ENCODE measurements at regions not wholly inside any gene's neighbourhood (a gene's known extent, or its start where the extent isn't known, plus 50 kb on each side); places are given as distances from the start of the nearest gene placed in this dataset.

DNA sequence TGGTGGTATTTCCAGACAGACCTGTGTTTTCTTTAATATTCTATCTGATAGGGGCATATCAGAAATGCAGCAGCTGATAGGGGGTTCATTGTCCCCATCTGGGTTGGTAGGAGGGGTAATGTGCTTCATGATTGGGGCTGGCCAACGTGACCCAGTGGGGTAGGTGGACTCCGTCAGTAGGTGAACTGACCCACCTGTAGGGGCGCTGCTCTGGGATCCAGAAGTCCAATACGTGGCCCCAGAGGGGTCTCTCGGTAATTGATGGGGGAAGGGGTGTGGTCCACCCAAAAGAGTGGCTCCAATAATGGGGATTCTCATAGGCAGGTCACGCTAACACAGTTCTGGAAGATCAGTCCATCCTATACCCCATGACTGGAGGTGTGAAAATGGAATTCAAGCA lies 112.0 kb downstream of the PRLHR start:
- no peak overlapping the region for H3K4me3 ChIP-seq (ENCODE audit: low read length)
- Mint-ChIP-seq H3K9me3 (peaks cover 0 to 5% (median 0%) of the 10 kb centered on the region in 11 donors), H3K36me3 (no peaks in the 10 kb centered on the region), H3K27ac (no peak overlapping the region), H3K4me3 (no peak overlapping the region), H3K4me1 (no peaks in the 10 kb centered on the region), H3K27me3 (peaks cover 4 to 27% (median 18%) of the 10 kb centered on the region in 5 donors)
- intact Hi-C loops (cut with micrococcal nuclease), result no loop called here
- ChIA-PET CTCF (no interaction called here), POLR2A (no interaction called here)
- no peak overlapping the region for H3K27ac ChIP-seq (ENCODE audit: low read depth, low read length)
- ATAC-seq (no peak), DNase-seq (no peak)
- no peaks in the 10 kb centered on the region for H3K27me3 ChIP-seq (ENCODE audit: control insufficient read depth in 2 of 2, insufficient read depth in 2 of 2, low read length in 2 of 2)
- H3K9me3 ChIP-seq (ENCODE audit: control insufficient read depth in 2 of 3, low read length in 3 of 3), result no peaks in the 10 kb centered on the region
- no peaks in the 10 kb centered on the region for H3K4me1 ChIP-seq (ENCODE audit: control insufficient read depth in 2 of 2, insufficient read depth in 2 of 2, low read length in 2 of 2)
- H3K36me3 ChIP-seq (ENCODE audit: control insufficient read depth in 2 of 3, insufficient read depth in 3 of 3, low read length in 3 of 3), result no peaks in the 10 kb centered on the region

GRCh38 chr10:118482393-118483331 lies 112.8 kb downstream of the PRLHR start:
- ChIA-PET CTCF (no interaction called here), POLR2A (no interaction called here)
- Histone ChIP-seq H3K27me3 (ENCODE audit: control insufficient read depth in 2 of 2, insufficient read depth in 2 of 2, low read length in 2 of 2) (no peaks in the 10 kb centered on the region), H3K4me3 (ENCODE audit: low read length) (no peak overlapping the region), H3K4me1 (ENCODE audit: control insufficient read depth in 2 of 2, insufficient read depth in 2 of 2, low read length in 2 of 2) (no peaks in the 10 kb centered on the region), H3K27ac (ENCODE audit: low read depth, low read length) (no peak overlapping the region), H3K36me3 (ENCODE audit: control insufficient read depth in 2 of 3, insufficient read depth in 3 of 3, low read length in 3 of 3) (no peaks in the 10 kb centered on the region), H3K9me3 (ENCODE audit: control insufficient read depth in 2 of 3, low read length in 3 of 3) (no peaks in the 10 kb centered on the region)
- peaks cover 4 to 27% (median 18%) of the 10 kb centered on the region in 5 donors for H3K27me3 Mint-ChIP-seq
- H3K4me1 Mint-ChIP-seq, result no peaks in the 10 kb centered on the region
- peaks cover 0 to 5% (median 0%) of the 10 kb centered on the region in 11 donors for H3K9me3 Mint-ChIP-seq
- ATAC-seq (no peak), DNase-seq (no peak)
- H3K27ac Mint-ChIP-seq, result no peak overlapping the region
- no peak overlapping the region for H3K4me3 Mint-ChIP-seq
- intact Hi-C loops (cut with micrococcal nuclease), result no loop called here
- no peaks in the 10 kb centered on the region for H3K36me3 Mint-ChIP-seq

GRCh38 chr10:118481871-118482270 lies 113.6 kb downstream of the PRLHR start:
- Mint-ChIP-seq H3K4me1 (no peaks in the 10 kb centered on the region), H3K9me3 (peaks cover 0 to 5% (median 0%) of the 10 kb centered on the region in 11 donors), H3K4me3 (no peak overlapping the region), H3K36me3 (no peaks in the 10 kb centered on the region), H3K27me3 (peaks cover 7 to 29% (median 18%) of the 10 kb centered on the region in 5 donors), H3K27ac (no peak overlapping the region)
- no peak for DNase-seq
- Histone ChIP-seq H3K4me1 (ENCODE audit: control insufficient read depth in 2 of 2, insufficient read depth in 2 of 2, low read length in 2 of 2) (no peaks in the 10 kb centered on the region), H3K27me3 (ENCODE audit: control insufficient read depth in 2 of 2, insufficient read depth in 2 of 2, low read length in 2 of 2) (no peaks in the 10 kb centered on the region), H3K9me3 (ENCODE audit: control insufficient read depth in 2 of 3, low read length in 3 of 3) (no peaks in the 10 kb centered on the region), H3K36me3 (ENCODE audit: control insufficient read depth in 2 of 3, insufficient read depth in 3 of 3, low read length in 3 of 3) (no peaks in the 10 kb centered on the region), H3K27ac (ENCODE audit: low read depth, low read length) (no peak overlapping the region), H3K4me3 (ENCODE audit: low read length) (no peak overlapping the region)
- ATAC-seq, result no peak
- intact Hi-C loops (cut with micrococcal nuclease), result no loop called here
- POLR2A ChIA-PET, result no interaction called here
- CTCF ChIA-PET, result no interaction called here

DNA sequence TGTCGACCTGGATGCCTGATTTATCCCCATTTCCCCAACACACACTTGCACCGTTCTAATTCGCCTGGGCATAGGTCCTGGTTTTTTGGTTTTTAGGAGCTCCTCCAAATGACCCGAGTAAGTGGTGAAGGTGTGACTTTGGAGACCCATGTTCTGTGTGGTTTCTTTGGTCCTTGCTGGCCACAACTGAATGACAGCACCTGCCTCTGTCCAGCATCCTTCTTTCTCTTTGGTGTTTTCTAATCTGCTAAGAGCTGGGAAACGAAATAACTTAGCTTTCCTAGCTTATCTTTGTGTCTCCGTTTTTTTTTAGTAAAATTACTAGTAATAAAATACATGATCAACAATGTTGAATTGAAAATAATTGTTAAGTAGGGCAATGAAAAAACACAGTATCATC lies 120.2 kb downstream of the PRLHR start:
- peaks cover 0 to 2% (median 0%) of the 10 kb centered on the region in 7 donors for H3K4me1 Mint-ChIP-seq
- H3K27ac Mint-ChIP-seq, result no peak overlapping the region
- intact Hi-C loops (cut with micrococcal nuclease), result no loop called here
- Histone ChIP-seq H3K9me3 (ENCODE audit: control insufficient read depth in 2 of 3, low read length in 3 of 3) (peaks cover 0 to 3% (median 0%) of the 10 kb centered on the region in 3 experiments), H3K27ac (ENCODE audit: low read depth, low read length) (no peak overlapping the region), H3K4me3 (ENCODE audit: low read length) (no peak overlapping the region), H3K27me3 (ENCODE audit: control insufficient read depth in 2 of 2, insufficient read depth in 2 of 2, low read length in 2 of 2) (no peaks in the 10 kb centered on the region), H3K36me3 (ENCODE audit: control insufficient read depth in 2 of 3, insufficient read depth in 3 of 3, low read length in 3 of 3) (no peaks in the 10 kb centered on the region), H3K4me1 (ENCODE audit: control insufficient read depth in 2 of 2, insufficient read depth in 2 of 2, low read length in 2 of 2) (no peaks in the 10 kb centered on the region)
- ChIA-PET POLR2A (no interaction called here), CTCF (interaction anchor here (0.6 to 1.5 kb wide), 2 partner anchors 15 to 224 kb away, joined by 3 to 6 read pairs; no protein-coding TSS in a partner anchor)
- H3K9me3 Mint-ChIP-seq, result peaks cover 0 to 14% (median 4%) of the 10 kb centered on the region in 11 donors
- no peak overlapping the region for H3K4me3 Mint-ChIP-seq
- DNase-seq (no peak), ATAC-seq (no peak)
- H3K27me3 Mint-ChIP-seq, result peaks cover 23 to 53% (median 24%) of the 10 kb centered on the region in 5 donors
- peaks cover 0 to 6% (median 0%) of the 10 kb centered on the region in 5 donors for H3K36me3 Mint-ChIP-seq

DNA sequence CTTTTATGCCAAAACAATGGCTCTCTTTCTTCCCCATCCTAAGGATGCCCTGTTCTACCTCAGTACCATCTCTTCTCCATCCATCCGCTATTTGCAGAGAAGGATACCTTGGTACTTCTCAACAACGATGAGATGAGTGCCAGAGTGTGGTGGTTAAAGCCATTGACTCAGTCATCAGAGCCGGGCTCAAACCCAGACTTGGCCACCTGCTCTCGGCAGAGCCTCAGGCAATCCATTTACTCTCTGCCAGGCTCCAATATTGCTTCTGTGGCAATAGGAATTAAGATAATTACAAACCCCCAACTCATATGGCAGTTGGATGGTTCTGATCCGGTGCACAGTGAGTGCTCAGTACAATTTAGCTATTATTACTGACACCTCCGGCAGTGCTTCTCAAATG lies 121.3 kb downstream of the PRLHR start:
- Histone ChIP-seq H3K27ac (ENCODE audit: low read depth, low read length) (no peak overlapping the region), H3K36me3 (ENCODE audit: control insufficient read depth in 2 of 3, insufficient read depth in 3 of 3, low read length in 3 of 3) (no peaks in the 10 kb centered on the region), H3K4me1 (ENCODE audit: control insufficient read depth in 2 of 2, insufficient read depth in 2 of 2, low read length in 2 of 2) (no peaks in the 10 kb centered on the region), H3K9me3 (ENCODE audit: control insufficient read depth in 2 of 3, low read length in 3 of 3) (peaks cover 0 to 3% (median 0%) of the 10 kb centered on the region in 3 experiments), H3K27me3 (ENCODE audit: control insufficient read depth in 2 of 2, insufficient read depth in 2 of 2, low read length in 2 of 2) (no peaks in the 10 kb centered on the region), H3K4me3 (ENCODE audit: low read length) (no peak overlapping the region)
- Mint-ChIP-seq H3K4me3 (no peak overlapping the region), H3K9me3 (peaks cover 0 to 13% (median 3%) of the 10 kb centered on the region in 11 donors), H3K27me3 (peaks cover 22 to 55% (median 24%) of the 10 kb centered on the region in 5 donors), H3K36me3 (peaks cover 0 to 6% (median 0%) of the 10 kb centered on the region in 5 donors), H3K4me1 (peaks cover 0 to 2% (median 0%) of the 10 kb centered on the region in 7 donors), H3K27ac (no peak overlapping the region)
- intact Hi-C loops (cut with micrococcal nuclease), result no loop called here
- no peak for DNase-seq
- no peak for ATAC-seq
- POLR2A ChIA-PET, result no interaction called here
- CTCF ChIA-PET, result no interaction called here

DNA sequence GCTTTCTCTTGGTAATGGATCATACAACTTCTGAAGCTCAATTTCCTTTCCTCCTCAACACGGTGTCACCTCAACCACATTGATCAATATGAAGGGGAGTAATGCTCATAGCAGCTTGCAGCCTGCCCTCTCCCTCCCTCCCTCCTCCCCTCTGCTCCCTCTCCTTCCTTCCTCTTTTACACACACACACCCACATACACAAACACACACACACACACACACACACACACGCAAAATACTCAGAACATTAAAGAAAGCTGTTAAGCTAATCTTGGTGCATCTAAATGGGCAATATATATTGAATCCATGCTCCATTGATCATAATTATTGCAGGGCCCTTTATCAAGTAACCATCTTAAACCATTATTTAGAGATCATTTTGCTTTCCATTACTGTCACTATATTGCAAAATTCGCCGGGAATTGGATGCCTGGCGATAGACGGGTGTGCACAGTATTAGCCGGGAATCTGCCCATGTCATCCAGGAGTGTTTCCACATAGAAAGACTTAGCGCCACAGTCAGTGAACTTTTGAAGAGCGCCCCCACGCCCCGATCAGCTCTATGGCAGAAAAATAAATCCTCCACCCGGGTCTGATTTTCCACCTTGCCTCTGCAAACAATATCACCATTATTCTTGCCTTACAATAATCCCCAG lies 122.0 kb downstream of the PRLHR start:
- peaks cover 24 to 59% (median 27%) of the 10 kb centered on the region in 5 donors for H3K27me3 Mint-ChIP-seq
- peaks cover 0 to 13% (median 3%) of the 10 kb centered on the region in 11 donors for H3K9me3 Mint-ChIP-seq
- H3K4me1 ChIP-seq (ENCODE audit: control insufficient read depth in 2 of 2, insufficient read depth in 2 of 2, low read length in 2 of 2), result no peaks in the 10 kb centered on the region

More for the DNA sequence above, 122.0 kb downstream of the PRLHR start:
- Histone ChIP-seq H3K27ac (ENCODE audit: low read depth, low read length) (no peak overlapping the region), H3K4me3 (ENCODE audit: low read length) (no peak overlapping the region), H3K27me3 (ENCODE audit: control insufficient read depth in 2 of 2, insufficient read depth in 2 of 2, low read length in 2 of 2) (no peaks in the 10 kb centered on the region), H3K36me3 (ENCODE audit: control insufficient read depth in 2 of 3, insufficient read depth in 3 of 3, low read length in 3 of 3) (no peaks in the 10 kb centered on the region), H3K9me3 (ENCODE audit: control insufficient read depth in 2 of 3, low read length in 3 of 3) (peaks cover 0 to 3% (median 0%) of the 10 kb centered on the region in 3 experiments)
- ATAC-seq (no peak), DNase-seq (no peak)
- ChIA-PET POLR2A (no interaction called here), CTCF (no interaction called here)
- Mint-ChIP-seq H3K4me1 (peaks cover 0 to 2% (median 0%) of the 10 kb centered on the region in 7 donors), H3K36me3 (peaks cover 0 to 6% (median 0%) of the 10 kb centered on the region in 5 donors), H3K4me3 (no peak overlapping the region), H3K27ac (no peak overlapping the region)
- intact Hi-C loops (cut with micrococcal nuclease), result no loop called here

Measured in naive thymus-derived CD4-positive, alpha-beta T cell (primary cell).